ENCODE measurements at regions not wholly inside any gene's neighbourhood (a gene's known extent, or its start where the extent isn't known, plus 50 kb on each side); places are given as distances from the start of the nearest gene placed in this dataset.

DNA sequence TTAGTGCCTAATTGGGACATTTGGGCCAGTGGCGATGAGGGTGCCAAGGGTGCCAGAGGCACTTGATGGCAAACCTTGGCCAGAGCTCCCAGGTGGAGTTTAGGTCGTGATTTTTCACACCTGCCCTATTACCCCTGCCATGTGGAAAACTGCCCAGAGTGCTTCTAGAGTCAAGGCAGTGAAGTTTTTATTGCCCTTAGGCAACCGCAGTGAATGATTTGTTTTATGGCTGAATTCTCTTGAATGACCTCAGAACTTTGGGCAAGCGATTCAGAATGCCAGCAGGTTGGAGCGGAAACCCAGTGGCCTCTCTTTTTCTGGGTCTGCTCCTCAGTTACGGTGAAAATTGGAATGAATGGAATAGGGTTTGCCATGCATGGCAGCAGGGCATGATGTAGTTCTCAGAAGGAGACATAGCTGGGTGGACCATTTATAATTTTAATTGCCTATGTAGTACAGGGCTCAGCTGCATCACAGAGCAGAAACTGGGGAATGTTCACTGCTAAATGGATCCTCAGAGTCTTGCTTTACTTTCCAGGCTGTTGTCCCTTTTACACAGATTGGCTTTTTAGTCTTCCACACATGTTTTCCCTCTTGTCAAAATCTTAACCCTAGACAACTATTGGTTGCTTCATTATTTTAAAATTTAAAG, 820.0 kb upstream of the SEMA6A start:
- no peak overlapping the region for H3K27ac ChIP-seq
- WGBS, 5 donors: 70 to 91% (median 83%) methylated on average over 6 of the region's 6 CpGs
- DNase-seq: no peak
- H3K4me3 ChIP-seq: no peak overlapping the region
- H3K9me3 ChIP-seq: peaks cover 0 to 3% (median 0%) of the 10 kb centered on the region in 8 donors
- intact Hi-C loops (cut with DNase I; ENCODE audit: low total_unique reads): no loop called here
- no peaks in the 10 kb centered on the region for H3K27me3 ChIP-seq (replicated peaks in 1 of 7)
- no peaks in the 10 kb centered on the region for H3K4me1 ChIP-seq
- no peak for TF ChIP-seq POLR2A (IDR thresholded peaks at IDR 0.05)
- no peak for TF ChIP-seq POLR2AphosphoS5 (IDR thresholded peaks at IDR 0.05)
- TF ChIP-seq, protein P1, sequence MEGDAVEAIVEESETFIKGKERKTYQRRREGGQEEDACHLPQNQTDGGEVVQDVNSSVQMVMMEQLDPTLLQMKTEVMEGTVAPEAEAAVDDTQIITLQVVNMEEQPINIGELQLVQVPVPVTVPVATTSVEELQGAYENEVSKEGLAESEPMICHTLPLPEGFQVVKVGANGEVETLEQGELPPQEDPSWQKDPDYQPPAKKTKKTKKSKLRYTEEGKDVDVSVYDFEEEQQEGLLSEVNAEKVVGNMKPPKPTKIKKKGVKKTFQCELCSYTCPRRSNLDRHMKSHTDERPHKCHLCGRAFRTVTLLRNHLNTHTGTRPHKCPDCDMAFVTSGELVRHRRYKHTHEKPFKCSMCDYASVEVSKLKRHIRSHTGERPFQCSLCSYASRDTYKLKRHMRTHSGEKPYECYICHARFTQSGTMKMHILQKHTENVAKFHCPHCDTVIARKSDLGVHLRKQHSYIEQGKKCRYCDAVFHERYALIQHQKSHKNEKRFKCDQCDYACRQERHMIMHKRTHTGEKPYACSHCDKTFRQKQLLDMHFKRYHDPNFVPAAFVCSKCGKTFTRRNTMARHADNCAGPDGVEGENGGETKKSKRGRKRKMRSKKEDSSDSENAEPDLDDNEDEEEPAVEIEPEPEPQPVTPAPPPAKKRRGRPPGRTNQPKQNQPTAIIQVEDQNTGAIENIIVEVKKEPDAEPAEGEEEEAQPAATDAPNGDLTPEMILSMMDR (IDR thresholded peaks at IDR 0.05 in 8 of 11, conservative IDR thresholded peaks at IDR 0.05 in 3 of 11): no peak
- H3K36me3 ChIP-seq: no peaks in the 10 kb centered on the region

DNA sequence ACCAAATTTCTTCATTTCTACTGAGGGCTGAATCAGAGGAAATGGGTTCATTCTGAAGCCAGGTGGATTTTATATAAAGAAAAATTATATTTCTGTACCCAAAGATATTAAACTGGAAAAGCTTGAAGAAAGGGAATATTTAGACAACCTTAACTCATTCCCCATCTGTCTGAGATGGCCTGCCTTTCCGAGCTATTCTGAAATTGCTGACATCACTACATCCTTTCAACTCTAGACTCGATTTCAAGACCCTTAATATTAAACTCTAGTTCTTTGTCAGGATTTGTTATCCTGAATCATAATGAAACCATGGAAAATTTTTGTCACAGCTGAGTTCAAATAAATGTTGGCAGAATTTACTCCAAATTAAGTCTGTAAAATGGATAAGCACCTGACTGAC, 818.5 kb upstream of the SEMA6A start:
- H3K27me3 ChIP-seq (replicated peaks in 1 of 7): no peaks in the 10 kb centered on the region
- no peak for DNase-seq
- H3K4me1 ChIP-seq: no peaks in the 10 kb centered on the region
- H3K4me3 ChIP-seq: no peak overlapping the region
- WGBS, 5 donors: 53 to 67% (median 63%) methylated on average over 2 of the region's 2 CpGs
- intact Hi-C loops (cut with DNase I; ENCODE audit: low total_unique reads): no loop called here
- no peaks in the 10 kb centered on the region for H3K36me3 ChIP-seq
- H3K9me3 ChIP-seq: peaks cover 0 to 3% (median 0%) of the 10 kb centered on the region in 8 donors
- TF ChIP-seq POLR2A (IDR thresholded peaks at IDR 0.05) (no peak), POLR2AphosphoS5 (IDR thresholded peaks at IDR 0.05) (no peak)
- TF ChIP-seq, protein P1 (IDR thresholded peaks at IDR 0.05 in 8 of 11, conservative IDR thresholded peaks at IDR 0.05 in 3 of 11): no peak
- H3K27ac ChIP-seq: no peak overlapping the region

DNA sequence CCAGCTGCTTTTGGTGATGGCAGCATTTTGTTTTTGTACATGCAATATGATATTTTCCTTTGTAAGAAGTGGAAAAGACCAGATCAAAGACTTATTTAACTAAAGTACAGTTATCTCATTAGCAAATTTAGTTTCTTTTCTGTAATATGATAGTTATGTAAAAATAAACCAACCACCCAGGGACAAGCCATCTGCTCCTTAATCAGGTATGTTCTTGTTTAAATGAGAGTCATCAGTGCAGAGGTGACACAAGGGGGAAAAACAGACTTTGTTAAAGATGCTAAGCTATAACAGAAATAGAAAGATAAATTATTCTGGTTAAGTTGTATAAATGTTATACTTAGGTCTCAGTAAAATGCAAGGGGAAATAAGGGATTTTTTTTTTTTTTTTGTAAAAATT, 805.7 kb upstream of the SEMA6A start:
- H3K4me1 ChIP-seq: no peaks in the 10 kb centered on the region
- no peaks in the 10 kb centered on the region for H3K36me3 ChIP-seq
- no peak for DNase-seq
- TF ChIP-seq POLR2A (IDR thresholded peaks at IDR 0.05): no peak
- TF ChIP-seq POLR2AphosphoS5 (IDR thresholded peaks at IDR 0.05): no peak
- TF ChIP-seq, protein P1 (IDR thresholded peaks at IDR 0.05 in 8 of 11, conservative IDR thresholded peaks at IDR 0.05 in 3 of 11): no peak
- H3K27me3 ChIP-seq (replicated peaks in 1 of 7): no peaks in the 10 kb centered on the region
- intact Hi-C loops (cut with DNase I; ENCODE audit: low total_unique reads): no loop called here
- no peaks in the 10 kb centered on the region for H3K9me3 ChIP-seq
- H3K27ac ChIP-seq: no peak overlapping the region
- no peak overlapping the region for H3K4me3 ChIP-seq

DNA sequence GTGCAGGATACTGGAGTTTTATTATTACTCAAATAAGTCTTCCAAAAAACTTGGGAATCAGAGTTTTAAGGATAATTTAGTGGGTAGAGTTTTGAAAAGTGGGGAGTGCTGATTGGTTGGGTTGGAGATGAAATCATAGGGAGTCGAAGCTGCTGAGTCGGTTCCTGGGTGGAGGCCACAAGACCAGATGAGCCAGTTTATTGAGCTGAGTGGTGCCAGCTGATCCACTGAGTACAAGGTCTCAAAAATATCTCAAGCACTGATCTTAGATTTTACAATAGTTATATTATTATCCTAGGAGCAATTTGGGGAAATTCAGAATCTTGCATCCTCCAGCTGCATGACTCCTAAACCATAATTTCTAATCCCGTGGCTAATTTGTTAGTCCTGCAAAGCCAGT, 804.9 kb upstream of the SEMA6A start:
- H3K36me3 ChIP-seq: no peaks in the 10 kb centered on the region
- TF ChIP-seq, protein P1 (IDR thresholded peaks at IDR 0.05 in 8 of 11, conservative IDR thresholded peaks at IDR 0.05 in 3 of 11): no peak
- no peak for TF ChIP-seq POLR2A (IDR thresholded peaks at IDR 0.05)
- TF ChIP-seq POLR2AphosphoS5 (IDR thresholded peaks at IDR 0.05): no peak
- WGBS, 5 donors: 67 to 88% (median 74%) methylated on average over 3 of the region's 3 CpGs

More for the DNA sequence above, 804.9 kb upstream of the SEMA6A start:
- H3K27ac ChIP-seq: no peak overlapping the region
- H3K4me3 ChIP-seq: no peak overlapping the region
- no peak for DNase-seq
- no peaks in the 10 kb centered on the region for H3K4me1 ChIP-seq
- H3K9me3 ChIP-seq: no peaks in the 10 kb centered on the region
- intact Hi-C loops (cut with DNase I; ENCODE audit: low total_unique reads): no loop called here
- H3K27me3 ChIP-seq (replicated peaks in 1 of 7): no peaks in the 10 kb centered on the region

Data from spleen (tissue), 11 donors.